ENCODE measurements at regions not wholly inside any gene's neighbourhood (a gene's known extent, or its start where the extent isn't known, plus 50 kb on each side); places are given as distances from the start of the nearest gene placed in this dataset.

GRCh38 chr1:4010284-4010683 is 110.2 kb upstream of the C1orf174 start:
- CTCF ChIA-PET = no interaction called here
- DNase-seq (ENCODE audit: extremely low spot score) = no peak
- POLR2A ChIA-PET = no interaction called here
- TF ChIP-seq PKNOX1 (IDR thresholded peaks at IDR 0.05) = no peak

GRCh38 chr1:4010814-4011605 is 110.9 kb upstream of the C1orf174 start:
- CTCF ChIA-PET = no interaction called here
- DNase-seq (ENCODE audit: extremely low spot score) = no peak
- TF ChIP-seq BHLHE40 (IDR thresholded peaks at IDR 0.05; ENCODE audit: borderline replicate concordance) (no peak), CTBP1 (IDR thresholded peaks at IDR 0.05; ENCODE audit: borderline replicate concordance) (no peak), HDGF (IDR thresholded peaks at IDR 0.05; ENCODE audit: borderline replicate concordance) (no peak), FOXA1 (IDR thresholded peaks at IDR 0.05) (no peak), FOXM1 (IDR thresholded peaks at IDR 0.05; ENCODE audit: borderline replicate concordance) (no peak), PKNOX1 (IDR thresholded peaks at IDR 0.05) (no peak), SUZ12 (IDR thresholded peaks at IDR 0.05) (no peak), SP1 (IDR thresholded peaks at IDR 0.05) (no peak), ELF4 (IDR thresholded peaks at IDR 0.05) (no peak), NFRKB (IDR thresholded peaks at IDR 0.05) (no peak), FOXK2 (IDR thresholded peaks at IDR 0.05) (no peak), L3MBTL2 (conservative IDR thresholded peaks at IDR 0.05) (no peak), TARDBP (IDR thresholded peaks at IDR 0.05) (no peak), ARNT (IDR thresholded peaks at IDR 0.05) (no peak), LEF1 (IDR thresholded peaks at IDR 0.05; ENCODE audit: borderline replicate concordance) (no peak), ZNF384 (IDR thresholded peaks at IDR 0.05) (no peak)
- POLR2A ChIA-PET = no interaction called here

- no peak for TF ChIP-seq FOXM1 (IDR thresholded peaks at IDR 0.05; ENCODE audit: borderline replicate concordance)
- no peak for TF ChIP-seq FOXA1 (IDR thresholded peaks at IDR 0.05)
- no peak for TF ChIP-seq BHLHE40 (IDR thresholded peaks at IDR 0.05; ENCODE audit: borderline replicate concordance)
- no peak for TF ChIP-seq PKNOX1 (IDR thresholded peaks at IDR 0.05)
- no peak for TF ChIP-seq SP1 (IDR thresholded peaks at IDR 0.05)
- no peak for TF ChIP-seq HDGF (IDR thresholded peaks at IDR 0.05; ENCODE audit: borderline replicate concordance)
- TF ChIP-seq LEF1 (IDR thresholded peaks at IDR 0.05; ENCODE audit: borderline replicate concordance) = no peak
- no peak for TF ChIP-seq L3MBTL2 (conservative IDR thresholded peaks at IDR 0.05)
- no peak for TF ChIP-seq TARDBP (IDR thresholded peaks at IDR 0.05)
- no peak for TF ChIP-seq NFRKB (IDR thresholded peaks at IDR 0.05)
- TF ChIP-seq ZNF384 (IDR thresholded peaks at IDR 0.05) = no peak
- no peak for TF ChIP-seq ARNT (IDR thresholded peaks at IDR 0.05)
- TF ChIP-seq ELF4 (IDR thresholded peaks at IDR 0.05) = no peak
- TF ChIP-seq CTBP1 (IDR thresholded peaks at IDR 0.05; ENCODE audit: borderline replicate concordance) = no peak
- no peak for TF ChIP-seq FOXK2 (IDR thresholded peaks at IDR 0.05)
- no peak for TF ChIP-seq SUZ12 (IDR thresholded peaks at IDR 0.05)
- ChIA-PET CTCF (no interaction called here), POLR2A (no interaction called here)
Measured at GRCh38 chr1:4016351-4017130, 116.5 kb upstream of the C1orf174 start.

GRCh38 chr1:4017636-4018365 is 117.7 kb upstream of the C1orf174 start:
- POLR2A ChIA-PET = no interaction called here
- no peak for DNase-seq (ENCODE audit: extremely low spot score)
- TF ChIP-seq NFRKB (IDR thresholded peaks at IDR 0.05) (no peak), ZNF384 (IDR thresholded peaks at IDR 0.05) (no peak)
- CTCF ChIA-PET = no interaction called here

More at GRCh38 chr1:4016351-4017130, 116.5 kb upstream of the C1orf174 start:
- no peak for DNase-seq (ENCODE audit: extremely low spot score)

- ChIA-PET POLR2A (no interaction called here), CTCF (no interaction called here)
- TF ChIP-seq CTBP1 (IDR thresholded peaks at IDR 0.05; ENCODE audit: borderline replicate concordance) (no peak), ELF4 (IDR thresholded peaks at IDR 0.05) (no peak), ARNT (IDR thresholded peaks at IDR 0.05) (no peak), BHLHE40 (IDR thresholded peaks at IDR 0.05; ENCODE audit: borderline replicate concordance) (no peak), FOXK2 (IDR thresholded peaks at IDR 0.05) (no peak), FOXA1 (IDR thresholded peaks at IDR 0.05) (no peak), SUZ12 (IDR thresholded peaks at IDR 0.05) (no peak)
- no peak for DNase-seq (ENCODE audit: extremely low spot score)
Measured at GRCh38 chr1:4018466-4019146, 118.5 kb upstream of the C1orf174 start.

GRCh38 chr1:4019147-4019521 is 119.1 kb upstream of the C1orf174 start:
- no peak for DNase-seq (ENCODE audit: extremely low spot score)
- POLR2A ChIA-PET = no interaction called here
- CTCF ChIA-PET = no interaction called here
- TF ChIP-seq PKNOX1 (IDR thresholded peaks at IDR 0.05) = no peak
- TF ChIP-seq FOXM1 (IDR thresholded peaks at IDR 0.05; ENCODE audit: borderline replicate concordance) = no peak
- no peak for TF ChIP-seq ELF4 (IDR thresholded peaks at IDR 0.05)
- no peak for TF ChIP-seq TARDBP (IDR thresholded peaks at IDR 0.05)
- TF ChIP-seq FOXA1 (IDR thresholded peaks at IDR 0.05) = no peak
- no peak for TF ChIP-seq L3MBTL2 (conservative IDR thresholded peaks at IDR 0.05)
- TF ChIP-seq HDGF (IDR thresholded peaks at IDR 0.05; ENCODE audit: borderline replicate concordance) = no peak
- TF ChIP-seq ARNT (IDR thresholded peaks at IDR 0.05) = no peak
- TF ChIP-seq FOXK2 (IDR thresholded peaks at IDR 0.05) = no peak
- no peak for TF ChIP-seq ZNF384 (IDR thresholded peaks at IDR 0.05)
- no peak for TF ChIP-seq CTBP1 (IDR thresholded peaks at IDR 0.05; ENCODE audit: borderline replicate concordance)
- no peak for TF ChIP-seq BHLHE40 (IDR thresholded peaks at IDR 0.05; ENCODE audit: borderline replicate concordance)
- TF ChIP-seq NFRKB (IDR thresholded peaks at IDR 0.05) = no peak
